Adrenal gland (tissue), 9 donors: ENCODE measurements at regions not wholly inside any gene's neighbourhood (a gene's known extent, or its start where the extent isn't known, plus 50 kb on each side); places are given as distances from the start of the nearest gene placed in this dataset.

Experiments
- DNase-seq, 7 donors: peaks; one replicate each; pipeline ENCODE4 v3.0.0-alpha.2; 2019 to 2020
- H3K27ac ChIP-seq, 5 donors: fragments of 200-600 bp; sonication (generic) in 4 of 5; 1 replicate in 3 of 5; 2 replicates in 2 of 5; pipeline versions ENCODE4 v1.5.1 to v1.8.0; 2016 to 2020; ENCODE audit warnings: mild to moderate bottlenecking in 1 of 5
- H3K27me3 ChIP-seq: fragments of 200-600 bp; 2 replicates; pipeline ENCODE4 v1.8.0; 2021
- H3K36me3 ChIP-seq, 2 donors: fragments of 200-600 bp; replicated peaks in 1 of 2; 1 replicate in 1 of 2; 2 replicates in 1 of 2; pipeline versions ENCODE4 v1.5.1 to v1.8.0; 2018 to 2022
- H3K4me1 ChIP-seq, 2 donors: fragments of 200-600 bp; replicated peaks in 1 of 2; 1 replicate in 1 of 2; 2 replicates in 1 of 2; pipeline versions ENCODE4 v1.5.1 to v1.8.0; 2018 to 2021
- H3K4me3 ChIP-seq, 4 donors: fragments of 200-600 bp; sonication (generic) in 3 of 4; one replicate each; pipeline ENCODE4 v1.5.1; 2016 to 2018
- H3K9me3 ChIP-seq, 3 donors: fragments of 200-600 bp; sonication (generic) in 1 of 3; replicated peaks in 1 of 3; 1 replicate in 2 of 3; 2 replicates in 1 of 3; pipeline versions ENCODE4 v1.5.1 to v1.8.0; 2016 to 2021
- POLR2A ChIP-seq, 2 donors: fragments of 450-650 bp; IDR thresholded peaks; one replicate each; pipeline ENCODE4 v1.6.1; 2017; ENCODE audit warnings: antibody characterized with exemption in 2 of 2, mild to moderate bottlenecking in 2 of 2, moderate library complexity in 1 of 2
- whole genome bisulfite sequencing, 4 donors: extraction: QIAGEN DNeasy Blood & Tissue Kit in 2 of 4; methylation state at CpG; one replicate each; pipeline versions ENCODE4 v1.1.5 to v1.1.7; 2013 to 2017; 5-methylcytosine and 5-hydroxymethylcytosine counted together
- intact Hi-C, 2 donors: fragments of 100-400 bp; cut with DNase I; formaldehyde crosslinking; loops; one replicate each; pipeline versions ENCODE4 v1.14.1 to v1.15.0; 2022 to 2023
- microRNA-seq, 3 donors: library from miRNA; unstranded; fragments of <30 nt; microRNA quantifications; one replicate each; pipeline ENCODE4, GENCODE V29; 2017 to 2020
- small RNA-seq, 2 donors: library from RNA; depleted of rRNA; stranded (forward); fragments of <200 nt; gene quantifications; one replicate each; pipeline ENCODE3, GENCODE V24; 2016
- donor health status: healthy with polysubstance abuse.
- donor health status: Bipolar disorder and iron deficiency.
- donor health status: DM: yes; HTN: yes; CAD: no.
- donor health status: DM: no; HTN: no; CAD: no.
- donor health status: DM: no; HTN: no; CAD: no.

DNA sequence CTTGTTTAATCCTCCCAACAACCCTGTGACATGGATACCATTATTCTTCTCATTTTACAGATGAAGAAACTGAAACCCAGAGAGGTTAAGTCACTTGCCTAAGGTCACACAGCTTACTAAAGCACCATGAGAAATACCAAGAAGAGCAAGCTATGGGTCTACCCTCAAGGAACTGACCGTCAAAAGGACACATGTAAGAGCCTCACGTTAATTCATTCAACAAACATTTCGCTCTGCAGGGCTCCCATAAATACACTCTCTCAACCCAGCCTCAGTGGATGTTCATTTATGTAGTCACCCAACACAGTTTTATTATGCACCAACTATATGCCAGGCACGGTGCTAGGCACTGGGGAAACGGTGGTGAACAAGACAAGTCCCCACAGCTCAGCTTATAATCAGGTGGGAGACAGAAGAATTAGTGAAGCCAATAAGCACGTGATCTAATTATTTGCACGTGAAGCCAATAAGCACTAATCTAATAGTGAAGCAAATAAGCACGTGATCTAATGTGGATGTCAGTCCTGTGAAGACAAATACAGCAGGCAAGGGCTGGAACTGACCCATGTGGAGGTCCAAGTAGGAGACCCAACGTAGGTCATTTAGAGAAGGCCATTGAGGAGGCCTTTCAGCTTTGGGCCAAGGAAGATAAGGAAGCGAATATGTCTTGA lies 52.1 kb upstream of the ZBTB40 start:
- H3K36me3 ChIP-seq, result no peaks in the 10 kb centered on the region
- intact Hi-C loops, result loop anchor here in 1 of 2 donors (10.0 kb wide), 1 partner anchor 135 kb away; no protein-coding TSS in a partner anchor
- H3K4me3 ChIP-seq, result no peak overlapping the region
- no peak overlapping the region for H3K27ac ChIP-seq
- no peak for DNase-seq
- WGBS, 4 donors, result 86 to 92% (median 87%) methylated on average over 10 of the region's 10 CpGs
- no peaks in the 10 kb centered on the region for H3K4me1 ChIP-seq
- H3K9me3 ChIP-seq, result no peaks in the 10 kb centered on the region
- H3K27me3 ChIP-seq, result no peaks in the 10 kb centered on the region
- TF ChIP-seq POLR2A (IDR thresholded peaks at IDR 0.05), result no peak

Small RNA genes in the stretch of these regions (microRNA-seq; reads per million reads assigned to microRNA genes)
- 0 reads per million in 3 donors for gene MIR4418

Small RNA genes in the stretch of these regions (small RNA-seq; reads per million reads assigned to genes)
- 0 reads per million in 2 donors for gene MIR4418
